Mononuclear cell (primary cell): ENCODE measurements at regions not wholly inside any gene's neighbourhood (a gene's known extent, or its start where the extent isn't known, plus 50 kb on each side); places are given as distances from the start of the nearest gene placed in this dataset.
"Not testable (repeated sequence)": the region's sequence is repeated elsewhere in the genome, so short reads cannot be mapped to it uniquely, and the experiment has no call there.

ENCODE experiments used
- H3K27me3 ChIP-seq: 2 replicates; pipeline ENCODE4 v1.6.0; 2011; ENCODE audit warnings: low read length, control low read depth; ENCODE audit not compliant: insufficient read depth
- H3K4me1 ChIP-seq: 2 replicates; pipeline ENCODE4 v1.5.1; 2011; ENCODE audit warnings: mild to moderate bottlenecking, low read length, control low read depth; ENCODE audit not compliant: insufficient read depth
- H3K4me3 ChIP-seq: 2 replicates; pipeline ENCODE4 v1.5.1; 2011; ENCODE audit warnings: mild to moderate bottlenecking, low read length, moderate library complexity
- H3K9me3 ChIP-seq: 2 replicates; pipeline ENCODE4 v1.5.1; 2011; ENCODE audit warnings: low read depth, mild to moderate bottlenecking, control low read depth, low read length

DNA sequence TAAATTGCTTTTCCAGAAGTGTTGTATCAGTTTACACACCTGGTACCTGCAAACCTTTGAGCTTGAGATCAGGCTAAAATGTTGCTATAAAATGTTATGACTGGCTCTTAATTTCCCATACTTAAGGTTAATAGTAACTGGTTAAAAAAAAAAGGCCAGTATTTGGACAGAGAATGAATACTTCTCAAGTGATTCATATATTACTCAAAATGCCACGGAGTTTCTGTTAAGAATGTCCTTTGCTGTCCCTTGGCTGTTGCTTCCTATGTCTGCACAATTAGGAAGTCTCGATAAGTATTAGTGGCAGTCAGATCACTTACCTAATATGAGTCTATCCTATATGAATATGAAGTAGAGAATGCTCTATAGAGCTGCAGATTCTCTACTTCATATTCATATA is 232.2 kb upstream of the IGFBP7 start:
- no peaks in the 10 kb centered on the region for H3K9me3 ChIP-seq
- peaks cover 2% of the 10 kb centered on the region for H3K27me3 ChIP-seq
- no peak overlapping the region for H3K4me3 ChIP-seq
- no peaks in the 10 kb centered on the region for H3K4me1 ChIP-seq

DNA sequence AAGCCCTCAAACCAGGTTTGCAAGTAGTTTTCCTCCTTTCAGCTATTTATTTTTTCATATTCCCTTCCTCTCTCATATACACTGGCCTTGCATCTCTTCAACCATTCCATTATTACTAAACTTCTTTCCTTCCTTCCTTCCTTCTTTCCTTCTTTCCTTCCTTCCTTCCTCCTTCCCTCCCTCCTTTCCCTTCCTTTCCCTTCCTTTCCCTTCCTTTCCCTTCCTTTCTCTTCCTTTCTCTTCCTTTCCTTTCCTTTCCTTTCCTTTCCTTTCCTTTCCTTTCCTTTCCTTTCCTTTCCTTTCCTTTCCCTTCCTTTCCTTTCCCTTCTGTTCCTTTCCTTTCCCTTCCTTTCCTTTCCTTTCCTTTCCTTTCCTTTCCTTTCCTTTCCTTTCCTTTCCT is 228.7 kb upstream of the IGFBP7 start:
- not testable (repeated sequence) for H3K4me3 ChIP-seq, H3K9me3 ChIP-seq, H3K27me3 ChIP-seq, H3K4me1 ChIP-seq

DNA sequence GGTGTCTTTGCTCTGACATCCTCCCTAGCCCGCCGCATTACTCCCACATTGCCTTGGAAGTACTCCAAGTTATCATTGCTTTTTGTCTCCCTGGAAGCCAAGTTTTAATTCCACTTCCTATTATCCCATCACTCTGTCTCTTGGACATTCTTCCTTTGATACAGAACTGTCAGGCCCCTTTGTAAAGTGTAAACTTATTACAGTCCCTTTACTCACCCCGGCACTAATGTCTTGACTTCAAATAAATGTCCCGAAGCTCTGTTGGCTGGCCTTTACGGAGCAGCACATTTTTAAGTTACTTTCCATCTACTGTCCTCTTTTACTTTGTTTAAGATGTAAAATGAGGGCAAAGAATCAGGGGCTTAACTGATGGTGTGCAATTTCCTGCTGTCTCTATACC is 223.5 kb upstream of the IGFBP7 start:
- no peak overlapping the region for H3K4me3 ChIP-seq
- no peaks in the 10 kb centered on the region for H3K9me3 ChIP-seq
- no peaks in the 10 kb centered on the region for H3K4me1 ChIP-seq
- no peaks in the 10 kb centered on the region for H3K27me3 ChIP-seq

DNA sequence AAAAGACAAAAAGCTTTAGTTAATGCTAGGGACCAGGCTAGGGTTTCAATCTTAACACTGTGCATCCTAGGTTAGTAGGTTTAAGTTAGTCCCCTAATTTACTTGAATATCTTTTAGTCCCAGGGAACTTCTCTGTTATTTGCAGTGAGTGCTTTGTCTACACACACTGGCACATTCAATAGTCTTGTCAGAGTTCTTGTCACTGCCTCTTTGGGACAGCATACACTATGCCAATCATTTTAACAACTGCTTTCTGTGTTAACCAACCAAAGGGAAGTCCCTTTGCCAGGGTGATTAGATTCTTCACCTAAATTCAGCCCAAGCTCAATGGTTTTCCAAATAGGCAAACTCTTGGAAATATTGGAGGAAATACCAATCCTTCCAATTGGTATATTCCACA is 221.8 kb upstream of the IGFBP7 start:
- Histone ChIP-seq H3K27me3 (no peaks in the 10 kb centered on the region), H3K4me1 (no peaks in the 10 kb centered on the region), H3K9me3 (no peaks in the 10 kb centered on the region), H3K4me3 (no peak overlapping the region)

DNA sequence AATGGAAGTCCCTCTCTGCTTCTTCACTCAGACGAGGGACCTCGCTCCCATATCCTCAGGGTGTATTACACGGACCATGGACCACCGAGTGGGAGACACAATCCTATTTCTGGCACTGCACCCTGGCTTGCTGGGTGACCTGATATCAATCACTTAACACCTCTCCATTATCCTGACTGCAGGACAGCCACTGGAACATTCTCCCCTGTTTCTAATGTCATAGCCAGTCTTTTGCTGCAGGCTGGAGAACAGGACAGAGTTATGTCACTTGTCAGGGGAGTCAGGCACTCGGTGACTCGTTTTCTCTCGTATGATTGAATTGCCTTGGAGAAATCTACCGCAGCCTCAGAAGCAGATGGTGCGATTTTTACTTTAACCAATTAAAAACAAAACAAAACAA is 219.1 kb upstream of the IGFBP7 start:
- Histone ChIP-seq H3K9me3 (no peaks in the 10 kb centered on the region), H3K27me3 (no peaks in the 10 kb centered on the region), H3K4me3 (no peak overlapping the region), H3K4me1 (no peaks in the 10 kb centered on the region)

DNA sequence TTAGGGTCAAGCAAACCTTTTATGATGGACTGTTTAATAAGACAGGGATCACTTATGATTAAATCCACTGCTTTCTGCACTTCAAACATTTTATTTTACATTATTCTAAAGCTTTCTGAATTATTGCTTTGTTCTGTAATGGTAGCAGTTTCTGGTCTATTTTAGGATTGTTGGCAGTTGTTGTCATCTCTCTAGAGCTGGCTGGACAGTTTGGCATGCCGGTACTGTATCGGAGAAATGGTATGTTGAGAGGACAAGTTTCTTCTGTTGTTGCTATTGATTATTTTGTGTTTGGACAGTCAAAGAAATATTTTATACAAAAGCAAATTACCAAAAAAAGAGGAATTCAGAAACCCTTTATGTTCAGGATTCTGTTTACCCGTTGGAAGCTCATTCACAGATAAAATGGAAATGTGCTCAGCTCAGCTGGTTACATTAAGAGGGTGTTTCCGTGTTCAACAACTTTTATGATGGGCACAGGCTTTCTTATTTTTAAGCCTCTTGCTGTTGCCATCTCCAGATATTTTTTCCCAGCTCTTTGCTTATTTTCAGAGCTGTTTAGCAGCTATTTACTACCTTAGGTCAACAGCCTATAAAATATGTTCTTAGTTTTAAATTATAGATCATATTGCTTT is 214.6 kb upstream of the IGFBP7 start:
- H3K4me1 ChIP-seq, result no peaks in the 10 kb centered on the region
- no peaks in the 10 kb centered on the region for H3K27me3 ChIP-seq
- H3K9me3 ChIP-seq, result no peaks in the 10 kb centered on the region
- H3K4me3 ChIP-seq, result no peak overlapping the region

GRCh38 chr4:57320849-57321248 is 210.7 kb upstream of the IGFBP7 start:
- H3K9me3 ChIP-seq, result no peaks in the 10 kb centered on the region
- no peak overlapping the region for H3K4me3 ChIP-seq

GRCh38 chr4:57320217-57320616 is 210.0 kb upstream of the IGFBP7 start:
- Histone ChIP-seq H3K9me3 (no peaks in the 10 kb centered on the region), H3K4me3 (no peak overlapping the region), H3K27me3 (no peaks in the 10 kb centered on the region), H3K4me1 (no peaks in the 10 kb centered on the region)

More at GRCh38 chr4:57320849-57321248, 210.7 kb upstream of the IGFBP7 start:
- no peaks in the 10 kb centered on the region for H3K4me1 ChIP-seq
- H3K27me3 ChIP-seq, result no peaks in the 10 kb centered on the region

DNA sequence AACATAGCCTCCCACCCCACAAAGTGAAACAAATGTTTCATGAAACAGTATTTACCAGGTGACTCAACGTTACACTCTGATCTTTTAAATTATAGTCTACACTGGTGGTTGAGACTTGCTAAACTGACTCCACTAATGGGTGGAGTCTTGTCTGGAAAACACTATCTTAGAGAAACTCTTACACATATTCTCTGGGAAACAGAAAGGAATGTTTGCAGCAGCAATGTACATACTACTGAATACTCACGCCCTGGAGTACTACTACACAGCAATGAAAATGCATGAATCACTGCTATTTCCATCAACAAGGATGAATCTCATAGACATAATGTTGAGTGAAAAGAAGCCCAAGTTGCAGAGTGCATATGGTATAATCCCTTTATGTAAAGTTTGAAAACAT is 208.5 kb upstream of the IGFBP7 start:
- no peaks in the 10 kb centered on the region for H3K4me1 ChIP-seq
- H3K4me3 ChIP-seq, result no peak overlapping the region
- no peaks in the 10 kb centered on the region for H3K27me3 ChIP-seq
- H3K9me3 ChIP-seq, result no peaks in the 10 kb centered on the region

DNA sequence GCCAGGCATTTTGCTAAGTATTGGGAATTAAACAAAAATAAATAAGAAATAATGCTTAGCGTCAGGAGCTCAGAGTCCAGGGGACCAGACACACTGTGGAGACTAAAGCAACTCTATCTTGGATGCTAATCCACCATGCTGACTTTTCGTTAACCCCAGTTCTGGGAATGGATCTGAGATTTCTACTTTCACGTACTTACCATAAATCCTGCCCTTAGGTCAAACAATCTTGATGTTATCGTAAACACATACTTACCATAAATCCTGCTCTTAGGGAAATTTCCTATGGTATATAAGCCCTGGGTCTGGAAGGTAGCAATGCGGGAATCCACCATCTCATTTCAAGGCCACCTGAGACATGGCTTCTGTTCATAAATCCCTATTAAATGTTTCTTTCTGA is 204.5 kb upstream of the IGFBP7 start:
- no peak overlapping the region for H3K4me3 ChIP-seq
- no peaks in the 10 kb centered on the region for H3K4me1 ChIP-seq
- no peaks in the 10 kb centered on the region for H3K9me3 ChIP-seq
- no peaks in the 10 kb centered on the region for H3K27me3 ChIP-seq

DNA sequence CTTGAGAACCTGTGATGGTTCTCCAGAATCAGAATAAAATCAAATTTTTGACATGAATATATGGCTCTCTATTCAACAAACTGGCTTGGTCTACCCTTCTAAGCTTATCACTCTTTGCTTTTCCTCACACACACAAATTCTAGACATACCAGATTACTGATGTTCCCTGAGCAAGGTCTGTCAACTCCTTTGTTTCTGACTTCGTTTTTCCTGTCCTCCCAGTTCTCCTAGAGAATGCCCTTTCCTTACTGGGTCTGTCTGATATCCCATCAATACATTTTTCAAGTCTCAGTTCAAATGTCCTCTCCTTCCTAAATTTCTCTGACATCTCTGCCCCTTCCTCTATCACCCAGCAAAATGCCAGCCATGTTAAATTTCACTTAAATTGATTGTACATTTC is 202.1 kb upstream of the IGFBP7 start:
- H3K4me1 ChIP-seq, result no peaks in the 10 kb centered on the region

DNA sequence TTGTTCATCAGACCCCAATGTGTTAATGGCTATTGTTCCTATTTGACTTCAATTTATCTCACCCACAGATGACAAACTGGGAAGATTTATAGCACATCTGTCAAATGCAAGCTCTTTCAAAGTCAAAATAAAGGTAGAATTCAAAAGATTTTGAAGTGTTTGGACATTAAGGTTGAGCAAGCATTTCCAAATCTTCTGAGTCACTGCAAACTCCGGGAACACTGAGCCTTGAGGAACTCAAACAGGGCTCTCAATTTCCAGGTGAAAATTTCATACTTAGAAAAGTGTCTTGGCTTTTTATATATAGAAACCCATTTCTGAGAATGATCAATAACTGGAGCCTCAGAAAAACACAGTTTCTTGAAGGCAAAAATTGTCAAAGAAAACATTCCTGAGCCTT is 199.5 kb upstream of the IGFBP7 start:
- Histone ChIP-seq H3K4me3 (no peak overlapping the region), H3K27me3 (no peaks in the 10 kb centered on the region), H3K4me1 (no peaks in the 10 kb centered on the region), H3K9me3 (no peaks in the 10 kb centered on the region)

More for the DNA sequence above, 202.1 kb upstream of the IGFBP7 start:
- H3K4me3 ChIP-seq, result no peak overlapping the region
- H3K9me3 ChIP-seq, result no peaks in the 10 kb centered on the region
- H3K27me3 ChIP-seq, result no peaks in the 10 kb centered on the region

DNA sequence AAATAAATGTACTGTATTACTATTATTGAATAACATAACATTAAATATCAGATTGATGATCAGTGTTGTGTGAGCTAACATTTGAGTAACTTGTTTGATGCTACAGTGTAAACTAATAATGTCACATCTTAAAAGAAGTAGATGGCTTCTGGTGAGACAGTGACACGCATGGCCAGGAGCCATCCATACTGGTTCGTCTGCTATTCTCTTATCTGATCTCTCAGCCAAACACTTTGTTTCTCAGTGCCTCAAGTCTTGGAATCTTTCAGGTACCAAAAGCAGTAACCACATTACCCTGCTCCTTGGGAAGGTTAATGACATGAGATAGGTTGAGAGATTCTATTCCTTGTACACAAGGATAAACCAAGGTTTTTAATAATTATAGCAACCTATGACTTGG is 198.1 kb upstream of the IGFBP7 start:
- Histone ChIP-seq H3K4me3 (no peak overlapping the region), H3K27me3 (no peaks in the 10 kb centered on the region), H3K4me1 (no peaks in the 10 kb centered on the region), H3K9me3 (no peaks in the 10 kb centered on the region)

DNA sequence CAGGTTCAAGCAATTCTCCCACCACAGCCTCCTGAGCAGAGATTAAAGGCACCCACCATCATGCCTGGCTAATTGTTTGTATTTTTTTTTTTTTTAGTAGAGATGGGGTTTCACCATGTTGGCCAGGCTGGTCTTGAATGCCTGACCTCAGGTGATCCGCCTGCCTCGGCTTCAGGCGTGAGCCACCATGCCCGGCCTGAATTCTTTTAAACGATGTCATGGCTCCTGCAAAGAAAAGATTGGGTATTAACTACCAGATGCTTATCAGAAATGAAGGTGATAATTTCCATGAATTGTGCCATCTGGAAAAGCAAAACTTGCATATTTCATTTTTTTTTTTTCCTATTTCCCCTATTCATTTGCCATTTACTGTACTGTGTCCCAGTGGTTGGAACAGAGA is 195.7 kb upstream of the IGFBP7 start:
- Histone ChIP-seq H3K4me1 (no peaks in the 10 kb centered on the region), H3K9me3 (no peaks in the 10 kb centered on the region), H3K4me3 (no peak overlapping the region), H3K27me3 (no peaks in the 10 kb centered on the region)

- Histone ChIP-seq H3K9me3 (no peaks in the 10 kb centered on the region), H3K27me3 (no peaks in the 10 kb centered on the region), H3K4me3 (no peak overlapping the region), H3K4me1 (no peaks in the 10 kb centered on the region)
Measured at GRCh38 chr4:57303012-57303751, 193.0 kb upstream of the IGFBP7 start.

DNA sequence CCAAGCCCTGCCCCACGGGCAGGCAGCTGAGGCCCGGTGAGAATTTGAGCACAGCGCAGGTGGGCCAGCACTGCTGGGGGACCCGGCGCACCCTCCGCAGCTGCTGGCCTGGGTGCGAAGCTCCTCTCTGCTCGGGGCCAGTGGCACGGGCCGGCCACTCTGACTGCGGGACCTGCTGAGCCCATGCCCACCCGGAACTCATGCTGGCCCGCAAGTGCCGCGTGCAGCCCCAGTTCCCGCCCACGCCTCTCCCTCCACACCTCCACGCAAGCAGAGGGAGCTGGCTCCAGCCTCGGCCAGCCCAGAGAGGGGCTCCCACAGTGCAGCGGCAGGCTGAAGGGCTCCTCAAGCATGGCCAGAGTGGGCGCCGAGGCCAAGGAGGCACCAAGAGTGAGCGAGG is 190.1 kb upstream of the IGFBP7 start:
- not testable (repeated sequence) for H3K4me3 ChIP-seq, H3K27me3 ChIP-seq, H3K9me3 ChIP-seq, H3K4me1 ChIP-seq
